ENCODE measurements at regions not wholly inside any gene's neighbourhood (a gene's known extent, or its start where the extent isn't known, plus 50 kb on each side); places are given as distances from the start of the nearest gene placed in this dataset.
"Not testable (repeated sequence)": the region's sequence is repeated elsewhere in the genome, so short reads cannot be mapped to it uniquely, and the experiment has no call there.

- Histone ChIP-seq H3K4me3 (ENCODE audit: low read length) (no peak overlapping the region), H3K27me3 (ENCODE audit: insufficient read depth, low read length) (no peaks in the 10 kb centered on the region), H3K36me3 (ENCODE audit: insufficient read depth, low read length) (no peaks in the 10 kb centered on the region), H3K9ac (ENCODE audit: low read depth, low read length) (no peak overlapping the region), H3K9me3 (ENCODE audit: insufficient read depth, low read depth, low read length) (no peaks in the 10 kb centered on the region), H3K27ac (ENCODE audit: low read depth, low read length) (no peak overlapping the region), H3K4me1 (ENCODE audit: insufficient read depth, low read length) (peaks cover 5% of the 10 kb centered on the region)
- 89% methylated on average over 2 of the region's 2 CpGs for WGBS
Observed at GRCh38 chr5:173494446-173494845, 122.0 kb downstream of the BOD1 start.

DNA sequence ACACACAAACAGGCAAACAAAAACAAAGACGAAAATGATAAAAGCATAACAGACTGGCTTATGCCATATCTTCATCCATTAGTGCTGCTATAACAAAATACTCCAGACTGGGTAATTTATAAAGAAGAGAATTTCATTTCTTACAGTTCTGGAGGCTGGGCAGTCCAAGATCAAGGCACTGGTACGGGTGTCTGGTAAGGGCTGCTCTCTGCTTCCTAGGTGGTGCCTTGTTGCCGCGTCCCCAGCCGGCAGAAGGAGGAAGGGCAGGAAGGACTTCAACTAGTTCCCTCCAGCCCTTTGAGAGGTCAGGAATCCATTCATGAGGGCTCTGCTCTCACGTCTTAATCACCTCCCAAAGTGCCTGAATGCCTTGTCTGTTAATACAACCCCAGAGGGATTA is 122.6 kb downstream of the BOD1 start:
- no peaks in the 10 kb centered on the region for H3K27me3 ChIP-seq (ENCODE audit: insufficient read depth, low read length)
- peaks cover 3% of the 10 kb centered on the region for H3K4me1 ChIP-seq (ENCODE audit: insufficient read depth, low read length)
- 87% methylated on average over 6 of the region's 6 CpGs for WGBS
- H3K36me3 ChIP-seq (ENCODE audit: insufficient read depth, low read length) = no peaks in the 10 kb centered on the region
- no peak overlapping the region for H3K27ac ChIP-seq (ENCODE audit: low read depth, low read length)
- no peaks in the 10 kb centered on the region for H3K9me3 ChIP-seq (ENCODE audit: insufficient read depth, low read depth, low read length)
- no peak overlapping the region for H3K4me3 ChIP-seq (ENCODE audit: low read length)
- H3K9ac ChIP-seq (ENCODE audit: low read depth, low read length) = no peak overlapping the region

GRCh38 chr5:173493040-173493439 is 123.4 kb downstream of the BOD1 start:
- Histone ChIP-seq H3K4me3 (ENCODE audit: low read length) (no peak overlapping the region), H3K4me1 (ENCODE audit: insufficient read depth, low read length) (no peaks in the 10 kb centered on the region), H3K9me3 (ENCODE audit: insufficient read depth, low read depth, low read length) (no peaks in the 10 kb centered on the region), H3K36me3 (ENCODE audit: insufficient read depth, low read length) (no peaks in the 10 kb centered on the region), H3K27ac (ENCODE audit: low read depth, low read length) (no peak overlapping the region), H3K9ac (ENCODE audit: low read depth, low read length) (no peak overlapping the region), H3K27me3 (ENCODE audit: insufficient read depth, low read length) (no peaks in the 10 kb centered on the region)
- 94% methylated on average over 2 of the region's 2 CpGs for WGBS

GRCh38 chr5:173490681-173491080 is 125.8 kb downstream of the BOD1 start:
- 84% methylated on average over 1 of the region's 1 CpG for WGBS
- no peak overlapping the region for H3K4me3 ChIP-seq (ENCODE audit: low read length)
- no peak overlapping the region for H3K27ac ChIP-seq (ENCODE audit: low read depth, low read length)
- no peaks in the 10 kb centered on the region for H3K36me3 ChIP-seq (ENCODE audit: insufficient read depth, low read length)
- H3K9ac ChIP-seq (ENCODE audit: low read depth, low read length) = no peak overlapping the region
- no peaks in the 10 kb centered on the region for H3K27me3 ChIP-seq (ENCODE audit: insufficient read depth, low read length)
- H3K4me1 ChIP-seq (ENCODE audit: insufficient read depth, low read length) = no peaks in the 10 kb centered on the region
- H3K9me3 ChIP-seq (ENCODE audit: insufficient read depth, low read depth, low read length) = no peaks in the 10 kb centered on the region

DNA sequence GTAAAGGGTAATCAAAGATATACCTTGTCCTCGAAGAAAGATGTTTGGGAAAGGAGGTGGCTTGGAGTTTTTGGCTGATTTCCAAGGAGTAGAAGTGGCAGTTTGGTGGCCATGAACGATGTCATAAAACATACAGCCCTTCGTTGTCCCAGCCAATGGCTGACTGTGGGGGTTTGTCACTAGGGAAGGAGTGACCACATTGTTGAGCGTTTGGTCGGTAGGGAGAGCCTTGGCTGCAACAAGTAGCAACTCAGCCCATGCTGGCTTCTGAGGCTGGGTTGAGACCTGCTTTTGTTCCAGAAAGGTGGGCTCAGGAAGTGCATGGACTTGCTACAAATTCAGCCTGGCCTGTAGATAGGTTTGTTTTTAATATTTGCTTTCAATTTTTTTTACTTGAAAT is 128.3 kb downstream of the BOD1 start:
- WGBS = 88% methylated on average over 5 of the region's 5 CpGs
- no peaks in the 10 kb centered on the region for H3K9me3 ChIP-seq (ENCODE audit: insufficient read depth, low read depth, low read length)
- no peak overlapping the region for H3K4me3 ChIP-seq (ENCODE audit: low read length)
- H3K36me3 ChIP-seq (ENCODE audit: insufficient read depth, low read length) = no peaks in the 10 kb centered on the region
- H3K27ac ChIP-seq (ENCODE audit: low read depth, low read length) = no peak overlapping the region
- H3K27me3 ChIP-seq (ENCODE audit: insufficient read depth, low read length) = no peaks in the 10 kb centered on the region
- no peaks in the 10 kb centered on the region for H3K4me1 ChIP-seq (ENCODE audit: insufficient read depth, low read length)
- H3K9ac ChIP-seq (ENCODE audit: low read depth, low read length) = no peak overlapping the region

DNA sequence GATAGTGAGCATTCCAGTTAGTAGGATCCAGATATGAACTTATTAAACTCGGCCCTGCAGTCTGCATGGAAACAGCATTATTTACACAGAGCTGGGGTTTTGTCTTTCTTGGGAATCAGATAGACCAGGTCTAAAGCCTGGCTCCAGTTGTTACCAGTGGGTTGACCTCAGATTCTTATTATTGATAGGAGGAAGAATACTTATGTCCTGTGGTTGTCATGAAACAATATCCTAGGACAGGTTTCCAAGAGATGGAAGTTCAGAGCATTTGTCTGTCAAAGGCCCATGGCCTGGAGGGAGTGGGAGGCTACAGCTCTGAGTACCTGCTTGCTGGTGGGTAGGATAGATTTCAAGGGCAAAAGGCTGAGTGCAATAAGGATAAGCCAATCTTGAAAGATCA is 129.2 kb downstream of the BOD1 start:
- Histone ChIP-seq H3K9me3 (ENCODE audit: insufficient read depth, low read depth, low read length) (no peaks in the 10 kb centered on the region), H3K4me3 (ENCODE audit: low read length) (no peak overlapping the region), H3K36me3 (ENCODE audit: insufficient read depth, low read length) (no peaks in the 10 kb centered on the region), H3K9ac (ENCODE audit: low read depth, low read length) (no peak overlapping the region), H3K4me1 (ENCODE audit: insufficient read depth, low read length) (no peaks in the 10 kb centered on the region), H3K27ac (ENCODE audit: low read depth, low read length) (no peak overlapping the region), H3K27me3 (ENCODE audit: insufficient read depth, low read length) (no peaks in the 10 kb centered on the region)
- WGBS = 83% methylated on average over 1 of the region's 1 CpG

DNA sequence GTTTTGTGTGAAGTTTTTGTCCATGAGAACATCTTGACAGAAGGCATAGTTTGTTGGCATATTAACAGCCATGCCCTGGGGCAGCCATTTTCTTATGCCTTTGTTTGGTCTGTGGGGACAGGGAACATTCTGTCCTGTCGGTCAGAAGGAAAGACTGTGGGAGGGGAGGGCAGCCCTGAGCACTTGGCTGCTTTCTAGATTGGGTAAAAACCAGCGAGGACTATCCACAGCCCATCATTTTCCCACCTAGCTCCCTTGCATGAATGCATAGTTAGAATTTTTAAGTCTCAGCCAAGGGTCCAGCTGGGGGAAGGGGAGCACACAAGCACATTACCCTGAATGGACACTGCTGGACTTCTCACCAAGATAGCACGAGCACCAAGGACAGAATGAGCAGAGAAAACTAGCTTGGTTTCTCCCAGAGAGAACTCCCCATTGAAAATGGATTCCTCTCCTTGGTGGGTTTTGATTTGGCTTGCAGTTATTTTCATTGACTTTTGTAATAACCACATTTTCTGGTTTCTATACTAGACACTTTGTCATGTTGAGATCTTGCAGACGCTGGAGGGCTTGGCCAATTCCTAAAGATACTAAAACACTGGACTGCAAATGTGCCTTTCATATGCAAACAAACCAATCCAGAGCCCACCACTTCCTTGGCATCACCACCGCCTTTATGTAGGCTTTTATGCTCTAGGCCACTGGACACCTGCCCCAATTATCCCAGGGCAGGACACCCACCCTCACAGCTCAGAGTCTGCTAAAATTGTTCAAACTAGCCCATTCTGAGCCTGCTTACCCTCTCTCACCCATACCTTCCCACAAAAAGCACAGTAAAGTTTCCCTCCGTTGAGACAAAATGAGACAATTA is 129.9 kb downstream of the BOD1 start:
- no peak overlapping the region for H3K27ac ChIP-seq (ENCODE audit: low read depth, low read length)
- H3K9ac ChIP-seq (ENCODE audit: low read depth, low read length) = no peak overlapping the region
- H3K4me3 ChIP-seq (ENCODE audit: low read length) = no peak overlapping the region
- WGBS = 83% methylated on average over 5 of the region's 6 CpGs
- H3K4me1 ChIP-seq (ENCODE audit: insufficient read depth, low read length) = no peaks in the 10 kb centered on the region
- no peaks in the 10 kb centered on the region for H3K27me3 ChIP-seq (ENCODE audit: insufficient read depth, low read length)
- H3K9me3 ChIP-seq (ENCODE audit: insufficient read depth, low read depth, low read length) = no peaks in the 10 kb centered on the region
- H3K36me3 ChIP-seq (ENCODE audit: insufficient read depth, low read length) = no peaks in the 10 kb centered on the region

GRCh38 chr5:173484569-173484968 is 131.9 kb downstream of the BOD1 start:
- Histone ChIP-seq H3K9me3 (ENCODE audit: insufficient read depth, low read depth, low read length) (no peaks in the 10 kb centered on the region), H3K36me3 (ENCODE audit: insufficient read depth, low read length) (no peaks in the 10 kb centered on the region), H3K4me1 (ENCODE audit: insufficient read depth, low read length) (no peaks in the 10 kb centered on the region), H3K27me3 (ENCODE audit: insufficient read depth, low read length) (no peaks in the 10 kb centered on the region), H3K4me3 (ENCODE audit: low read length) (no peak overlapping the region), H3K27ac (ENCODE audit: low read depth, low read length) (no peak overlapping the region), H3K9ac (ENCODE audit: low read depth, low read length) (no peak overlapping the region)
- 90% methylated on average over 10 of the region's 10 CpGs for WGBS

GRCh38 chr5:173483599-173483998 is 132.9 kb downstream of the BOD1 start:
- not testable (repeated sequence) for H3K27ac ChIP-seq (ENCODE audit: low read depth, low read length)
- 80% methylated on average over 3 of the region's 3 CpGs for WGBS

DNA sequence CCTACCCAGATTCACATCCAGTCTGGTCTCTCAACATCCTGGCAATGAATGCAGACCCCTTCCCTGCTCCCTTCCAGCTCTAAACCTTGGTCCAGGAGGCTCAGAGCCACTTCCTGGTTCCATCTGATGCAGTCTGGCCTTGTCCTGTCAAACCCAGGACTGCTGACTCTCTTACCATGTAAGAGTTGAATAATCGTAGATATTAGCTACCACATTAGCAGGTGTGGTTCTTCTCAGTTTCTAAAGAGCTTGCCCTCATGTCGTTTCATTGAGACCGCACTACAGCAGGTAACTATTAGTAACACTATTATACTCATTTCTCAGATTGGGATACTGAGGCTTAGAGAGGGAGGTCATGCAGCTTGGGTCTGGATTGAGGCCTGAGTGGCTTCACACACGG is 133.3 kb downstream of the BOD1 start:
- H3K4me3 ChIP-seq (ENCODE audit: low read length) = no peak overlapping the region
- H3K27me3 ChIP-seq (ENCODE audit: insufficient read depth, low read length) = no peaks in the 10 kb centered on the region
- WGBS = 92% methylated on average over 4 of the region's 4 CpGs
- H3K36me3 ChIP-seq (ENCODE audit: insufficient read depth, low read length) = no peaks in the 10 kb centered on the region
- no peak overlapping the region for H3K27ac ChIP-seq (ENCODE audit: low read depth, low read length)
- H3K9me3 ChIP-seq (ENCODE audit: insufficient read depth, low read depth, low read length) = no peaks in the 10 kb centered on the region
- no peak overlapping the region for H3K9ac ChIP-seq (ENCODE audit: low read depth, low read length)
- no peaks in the 10 kb centered on the region for H3K4me1 ChIP-seq (ENCODE audit: insufficient read depth, low read length)

More at GRCh38 chr5:173483599-173483998, 132.9 kb downstream of the BOD1 start:
- not testable (repeated sequence) for H3K9ac ChIP-seq (ENCODE audit: low read depth, low read length); H3K4me3 ChIP-seq (ENCODE audit: low read length); H3K27me3 ChIP-seq (ENCODE audit: insufficient read depth, low read length); H3K4me1 ChIP-seq (ENCODE audit: insufficient read depth, low read length); H3K36me3 ChIP-seq (ENCODE audit: insufficient read depth, low read length); H3K9me3 ChIP-seq (ENCODE audit: insufficient read depth, low read depth, low read length)

DNA sequence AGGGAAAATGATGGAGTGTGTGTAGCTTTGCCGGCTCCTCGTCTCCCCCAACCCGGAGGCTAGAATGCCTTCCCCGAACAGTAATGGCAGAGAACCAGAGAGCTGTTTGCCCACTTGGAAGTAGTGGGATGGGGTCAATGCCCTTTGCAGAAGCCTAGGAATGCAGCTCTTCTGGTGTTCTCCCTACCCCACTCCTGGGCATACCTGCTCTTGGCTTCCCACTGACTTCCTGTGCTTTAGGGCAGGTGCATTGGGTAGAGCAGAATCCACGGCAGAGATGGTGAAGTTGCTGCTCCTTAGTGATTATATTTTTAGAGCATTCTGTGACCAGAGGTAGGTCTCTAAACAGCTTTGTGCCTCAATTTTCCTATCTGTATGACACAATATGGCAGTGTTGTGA is 134.6 kb downstream of the BOD1 start:
- Histone ChIP-seq H3K36me3 (ENCODE audit: insufficient read depth, low read length) (no peaks in the 10 kb centered on the region), H3K9me3 (ENCODE audit: insufficient read depth, low read depth, low read length) (no peaks in the 10 kb centered on the region), H3K27ac (ENCODE audit: low read depth, low read length) (no peak overlapping the region), H3K4me3 (ENCODE audit: low read length) (no peak overlapping the region), H3K27me3 (ENCODE audit: insufficient read depth, low read length) (no peaks in the 10 kb centered on the region), H3K4me1 (ENCODE audit: insufficient read depth, low read length) (no peaks in the 10 kb centered on the region), H3K9ac (ENCODE audit: low read depth, low read length) (no peak overlapping the region)
- 72% methylated on average over 5 of the region's 5 CpGs for WGBS

DNA sequence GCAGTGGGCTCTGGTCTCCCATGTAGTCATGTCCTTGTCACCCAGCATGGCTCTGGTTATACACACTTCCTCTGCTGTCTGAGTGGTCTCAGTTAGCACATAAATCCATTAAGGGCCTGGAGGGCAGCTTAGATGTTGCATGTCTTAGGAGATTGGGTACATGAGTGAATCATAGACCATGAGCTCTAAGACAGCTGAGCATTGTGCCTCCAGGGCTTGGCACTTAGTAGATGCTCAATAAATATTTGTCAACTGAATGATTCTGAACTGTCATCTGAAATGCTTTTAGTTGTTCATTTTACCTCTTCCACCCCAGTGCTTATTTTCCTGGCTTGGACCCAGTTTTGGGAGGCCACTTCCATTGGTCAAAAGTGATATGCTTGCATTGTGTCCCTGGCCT is 135.6 kb downstream of the BOD1 start:
- Histone ChIP-seq H3K27me3 (ENCODE audit: insufficient read depth, low read length) (no peaks in the 10 kb centered on the region), H3K9me3 (ENCODE audit: insufficient read depth, low read depth, low read length) (no peaks in the 10 kb centered on the region), H3K36me3 (ENCODE audit: insufficient read depth, low read length) (no peaks in the 10 kb centered on the region), H3K27ac (ENCODE audit: low read depth, low read length) (no peak overlapping the region), H3K4me3 (ENCODE audit: low read length) (no peak overlapping the region), H3K9ac (ENCODE audit: low read depth, low read length) (no peak overlapping the region), H3K4me1 (ENCODE audit: insufficient read depth, low read length) (no peaks in the 10 kb centered on the region)
